ENCODE measurements at regions not wholly inside any gene's neighbourhood (a gene's known extent, or its start where the extent isn't known, plus 50 kb on each side); places are given as distances from the start of the nearest gene placed in this dataset.

GRCh38 chr18:37721544-37722522 lies 156.2 kb upstream of the CELF4 start:
- DNase-seq (ENCODE audit: low read depth): no peak

GRCh38 chr18:37720663-37721062 lies 155.1 kb upstream of the CELF4 start:
- no peak for DNase-seq (ENCODE audit: low read depth)

GRCh38 chr18:37717656-37718055 lies 152.1 kb upstream of the CELF4 start:
- no peak for DNase-seq (ENCODE audit: low read depth)

GRCh38 chr18:37717098-37717497 lies 151.5 kb upstream of the CELF4 start:
- DNase-seq (ENCODE audit: low read depth): no peak

- DNase-seq (ENCODE audit: low read depth): no peak
Measured at GRCh38 chr18:37716106-37716735, 150.6 kb upstream of the CELF4 start.

GRCh38 chr18:37714691-37715090 lies 149.1 kb upstream of the CELF4 start:
- DNase-seq (ENCODE audit: low read depth): no peak

- DNase-seq (ENCODE audit: low read depth): no peak
Measured at GRCh38 chr18:37712776-37713175, 147.2 kb upstream of the CELF4 start.

GRCh38 chr18:37711766-37712505 lies 146.3 kb upstream of the CELF4 start:
- DNase-seq (ENCODE audit: low read depth): no peak

GRCh38 chr18:37710726-37711125 lies 145.1 kb upstream of the CELF4 start:
- DNase-seq (ENCODE audit: low read depth): no peak

GRCh38 chr18:37709740-37710139 lies 144.1 kb upstream of the CELF4 start:
- DNase-seq (ENCODE audit: low read depth): no peak

- DNase-seq (ENCODE audit: low read depth): no peak
Measured at GRCh38 chr18:37705016-37705415, 139.4 kb upstream of the CELF4 start.

- DNase-seq (ENCODE audit: low read depth): no peak
Measured at GRCh38 chr18:37702841-37703240, 137.2 kb upstream of the CELF4 start.

- no peak for DNase-seq (ENCODE audit: low read depth)
Measured at GRCh38 chr18:37701967-37702366, 136.4 kb upstream of the CELF4 start.

GRCh38 chr18:37698508-37699040 lies 133.0 kb upstream of the CELF4 start:
- DNase-seq (ENCODE audit: low read depth): no peak

- DNase-seq (ENCODE audit: low read depth): no peak
Measured at GRCh38 chr18:37694516-37694915, 128.9 kb upstream of the CELF4 start.

- DNase-seq (ENCODE audit: low read depth): no peak
Measured at GRCh38 chr18:37691162-37691561, 125.6 kb upstream of the CELF4 start.

GRCh38 chr18:37689841-37690240 lies 124.2 kb upstream of the CELF4 start:
- DNase-seq (ENCODE audit: low read depth): no peak

- no peak for DNase-seq (ENCODE audit: low read depth)
Measured at GRCh38 chr18:37684590-37684989, 119.0 kb upstream of the CELF4 start.

GRCh38 chr18:37684183-37684582 lies 118.6 kb upstream of the CELF4 start:
- no peak for DNase-seq (ENCODE audit: low read depth)

GRCh38 chr18:37680911-37681310 lies 115.3 kb upstream of the CELF4 start:
- DNase-seq (ENCODE audit: low read depth): no peak

- DNase-seq (ENCODE audit: low read depth): no peak
Measured at GRCh38 chr18:37676276-37676675, 110.7 kb upstream of the CELF4 start.

GRCh38 chr18:37675699-37676098 lies 110.1 kb upstream of the CELF4 start:
- no peak for DNase-seq (ENCODE audit: low read depth)

Measured in fibroblast of gingiva (primary cell).